Esophagus squamous epithelium (tissue), 4 donors: ENCODE measurements at regions not wholly inside any gene's neighbourhood (a gene's known extent, or its start where the extent isn't known, plus 50 kb on each side); places are given as distances from the start of the nearest gene placed in this dataset.

Experiments
- POLR2A ChIP-seq, 4 donors: fragments of 450-650 bp; IDR thresholded peaks; one replicate each; pipeline ENCODE4 v1.6.1; 2017; ENCODE audit warnings: antibody characterized with exemption in 4 of 4, mild to moderate bottlenecking in 4 of 4, moderate library complexity in 3 of 4
- TF ChIP-seq, protein P1 (sequence below), 6 experiments: fragments of 450-650 bp in 4 of 6; fragments of 200-600 bp in 2 of 6; sonication (generic) in 2 of 6; IDR thresholded peaks; one replicate each; pipeline ENCODE4 v1.5.1; 2016 to 2019; ENCODE audit warnings: antibody characterized with exemption in 6 of 6, mild to moderate bottlenecking in 4 of 6, moderate library complexity in 4 of 6

DNA sequence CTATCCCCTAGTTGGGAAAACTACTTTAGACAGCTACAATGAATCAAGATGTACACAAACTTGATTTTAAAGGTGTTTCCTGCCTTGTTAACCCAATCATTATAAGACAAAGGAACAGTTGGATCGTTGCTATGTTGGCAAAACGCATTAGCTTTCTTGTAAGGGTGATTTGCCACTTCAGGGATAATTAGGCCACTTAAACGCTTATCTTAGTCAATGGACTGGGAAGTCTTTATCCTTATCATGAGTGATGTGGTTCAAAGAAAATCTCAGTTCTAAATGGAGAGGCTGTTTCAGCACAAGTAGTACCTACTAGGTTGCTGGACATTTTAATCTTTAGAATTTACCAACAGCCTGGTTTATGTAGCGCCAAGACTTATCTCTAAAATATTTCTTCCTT lies 406.1 kb upstream of the MEX3C start:
- TF ChIP-seq, protein P1, sequence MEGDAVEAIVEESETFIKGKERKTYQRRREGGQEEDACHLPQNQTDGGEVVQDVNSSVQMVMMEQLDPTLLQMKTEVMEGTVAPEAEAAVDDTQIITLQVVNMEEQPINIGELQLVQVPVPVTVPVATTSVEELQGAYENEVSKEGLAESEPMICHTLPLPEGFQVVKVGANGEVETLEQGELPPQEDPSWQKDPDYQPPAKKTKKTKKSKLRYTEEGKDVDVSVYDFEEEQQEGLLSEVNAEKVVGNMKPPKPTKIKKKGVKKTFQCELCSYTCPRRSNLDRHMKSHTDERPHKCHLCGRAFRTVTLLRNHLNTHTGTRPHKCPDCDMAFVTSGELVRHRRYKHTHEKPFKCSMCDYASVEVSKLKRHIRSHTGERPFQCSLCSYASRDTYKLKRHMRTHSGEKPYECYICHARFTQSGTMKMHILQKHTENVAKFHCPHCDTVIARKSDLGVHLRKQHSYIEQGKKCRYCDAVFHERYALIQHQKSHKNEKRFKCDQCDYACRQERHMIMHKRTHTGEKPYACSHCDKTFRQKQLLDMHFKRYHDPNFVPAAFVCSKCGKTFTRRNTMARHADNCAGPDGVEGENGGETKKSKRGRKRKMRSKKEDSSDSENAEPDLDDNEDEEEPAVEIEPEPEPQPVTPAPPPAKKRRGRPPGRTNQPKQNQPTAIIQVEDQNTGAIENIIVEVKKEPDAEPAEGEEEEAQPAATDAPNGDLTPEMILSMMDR (IDR thresholded peaks at IDR 0.05), result no peak
- TF ChIP-seq POLR2A (IDR thresholded peaks at IDR 0.05), result no peak
